ENCODE measurements at regions not wholly inside any gene's neighbourhood (a gene's known extent, or its start where the extent isn't known, plus 50 kb on each side); places are given as distances from the start of the nearest gene placed in this dataset.

DNA sequence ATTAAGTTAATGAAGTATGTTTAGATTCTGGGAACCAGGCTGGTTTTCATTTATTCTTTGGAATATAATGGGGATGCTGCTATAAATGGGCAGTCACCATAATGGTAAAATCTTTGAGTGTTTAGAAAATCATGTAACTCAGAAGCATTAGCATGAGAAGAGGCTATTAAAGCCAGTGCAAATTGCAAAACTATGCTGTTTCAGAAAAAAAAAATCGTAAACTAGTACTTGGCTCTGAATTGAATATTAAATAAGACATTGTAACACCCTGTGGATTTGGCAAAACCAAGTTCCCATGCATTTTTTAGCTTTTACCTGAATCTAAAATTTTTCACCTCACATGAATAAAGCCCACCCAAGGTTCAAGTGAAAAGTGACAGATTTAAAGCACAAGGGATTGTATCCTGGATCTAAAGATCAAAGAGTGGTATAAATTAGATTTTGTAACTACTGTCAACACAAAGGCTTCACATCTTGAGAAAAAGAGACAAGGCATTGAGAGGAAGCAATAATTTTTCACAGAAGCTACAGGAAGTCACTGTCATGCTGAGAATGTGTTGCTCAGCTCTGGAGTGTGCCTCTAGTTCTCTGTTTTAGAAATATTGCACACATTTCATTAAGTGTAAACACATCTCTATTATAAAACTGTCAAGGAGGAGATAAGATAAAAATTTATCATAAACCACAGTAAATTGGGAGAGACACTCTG, 142.2 kb downstream of the ABCA8 start:
- DNase-seq = no peak

DNA sequence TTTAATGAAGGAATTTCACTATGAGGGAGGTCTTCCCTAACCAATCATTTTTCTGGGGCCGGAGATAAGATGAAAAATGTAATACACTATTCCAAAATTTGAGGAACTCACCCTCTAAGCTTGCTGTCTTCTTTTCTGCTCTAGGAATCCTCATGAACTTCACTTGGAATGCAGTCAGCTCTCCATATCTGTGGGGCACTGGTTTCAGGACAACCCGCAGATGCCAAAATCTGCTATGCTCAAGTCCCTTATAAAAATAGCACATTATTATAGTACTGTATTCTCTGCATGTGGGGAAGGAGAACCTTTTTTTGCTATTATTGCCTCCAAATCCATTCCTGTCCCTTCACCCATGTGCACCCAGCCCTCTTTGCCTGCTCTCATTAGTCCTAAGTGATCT, 146.0 kb downstream of the ABCA8 start:
- DNase-seq = no peak

DNA sequence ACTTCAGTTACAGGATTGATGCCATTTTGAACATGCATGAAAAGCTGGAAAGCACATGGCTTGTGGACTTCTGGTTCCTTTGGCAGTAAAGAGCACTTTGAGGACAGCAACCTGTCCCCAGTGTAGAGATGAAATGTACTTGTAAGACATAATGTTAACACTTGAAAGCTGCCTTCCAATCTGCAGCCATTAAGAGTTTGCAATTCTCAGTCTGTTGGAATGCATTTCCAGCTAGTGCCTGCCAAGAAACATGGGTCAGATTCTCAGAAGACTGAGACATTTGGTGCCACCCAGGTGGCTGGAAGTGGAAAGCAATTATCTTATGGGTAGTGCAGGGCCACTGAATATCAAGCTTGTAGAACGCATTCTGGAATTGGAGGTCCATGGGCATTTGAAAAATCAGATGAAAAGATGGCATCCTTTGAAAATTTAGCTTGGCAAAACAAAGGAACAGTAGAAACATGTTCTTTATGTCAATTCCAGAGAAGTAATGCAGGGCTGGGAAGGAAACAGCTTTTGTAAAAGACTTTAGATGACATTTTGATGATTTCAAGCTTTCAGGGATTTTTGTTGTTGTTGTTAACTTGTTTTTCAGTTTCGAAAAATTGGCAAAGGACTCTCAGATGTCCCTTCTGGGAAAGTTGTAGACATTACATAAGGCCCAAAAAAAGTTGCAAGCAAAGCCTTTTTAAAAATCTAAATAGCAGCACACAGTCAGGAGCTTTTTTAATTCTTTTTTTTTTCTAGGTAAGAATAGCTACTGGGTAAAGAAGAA, 147.0 kb downstream of the ABCA8 start:
- DNase-seq = no peak

DNA sequence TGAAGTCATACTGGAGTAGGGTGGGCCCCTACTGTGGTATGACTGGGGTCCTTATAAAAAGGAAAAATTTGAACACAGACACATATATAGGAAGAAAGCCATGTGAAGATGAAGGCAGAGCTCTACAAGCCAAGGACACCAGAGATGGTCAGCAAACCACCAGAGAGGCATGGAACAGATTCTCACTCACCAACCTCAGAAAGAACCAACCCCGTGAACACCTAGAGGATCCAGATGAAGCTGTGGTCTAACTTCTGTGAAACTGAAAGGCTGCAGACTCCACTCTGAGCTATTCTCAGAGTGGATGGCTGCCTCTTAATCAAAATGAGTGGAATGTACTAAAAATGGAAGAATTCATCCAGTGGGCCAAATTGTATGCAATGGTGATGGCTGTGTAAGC, 149.6 kb downstream of the ABCA8 start:
- DNase-seq = no peak

DNA sequence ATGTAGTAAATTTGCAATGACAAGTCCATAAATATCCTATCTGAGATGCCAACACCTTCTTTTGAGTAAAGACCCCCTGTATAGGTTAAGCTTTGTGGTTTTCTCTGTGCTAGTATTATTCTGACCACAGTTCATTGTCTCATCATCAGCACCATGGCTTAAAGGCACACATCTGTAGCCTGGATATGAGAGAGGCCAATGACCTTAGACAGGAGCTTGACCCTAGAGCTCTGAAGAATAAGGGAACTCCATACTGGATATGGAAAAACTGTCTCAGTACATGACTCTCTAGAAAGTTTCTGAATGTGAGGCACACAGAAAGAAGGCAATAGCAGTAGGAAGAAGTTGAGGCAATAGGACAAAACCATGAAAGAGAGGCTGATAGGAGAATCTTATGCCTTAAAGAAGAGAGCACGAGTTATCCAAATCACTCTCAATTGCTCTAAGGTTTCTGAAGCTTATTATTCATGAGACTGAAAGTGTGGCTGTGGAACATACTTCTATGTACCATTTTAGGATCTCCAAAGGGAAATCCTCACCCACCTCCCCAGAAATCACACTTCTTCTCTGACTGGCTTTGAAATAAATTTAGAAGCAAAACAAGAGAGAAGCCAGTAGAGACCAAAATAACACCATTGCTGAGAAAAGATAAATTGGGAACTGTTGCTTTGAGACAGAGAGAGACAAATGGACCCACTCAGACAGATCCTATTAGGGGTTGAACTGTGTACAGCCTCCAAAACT, 150.2 kb downstream of the ABCA8 start:
- DNase-seq = no peak

DNA sequence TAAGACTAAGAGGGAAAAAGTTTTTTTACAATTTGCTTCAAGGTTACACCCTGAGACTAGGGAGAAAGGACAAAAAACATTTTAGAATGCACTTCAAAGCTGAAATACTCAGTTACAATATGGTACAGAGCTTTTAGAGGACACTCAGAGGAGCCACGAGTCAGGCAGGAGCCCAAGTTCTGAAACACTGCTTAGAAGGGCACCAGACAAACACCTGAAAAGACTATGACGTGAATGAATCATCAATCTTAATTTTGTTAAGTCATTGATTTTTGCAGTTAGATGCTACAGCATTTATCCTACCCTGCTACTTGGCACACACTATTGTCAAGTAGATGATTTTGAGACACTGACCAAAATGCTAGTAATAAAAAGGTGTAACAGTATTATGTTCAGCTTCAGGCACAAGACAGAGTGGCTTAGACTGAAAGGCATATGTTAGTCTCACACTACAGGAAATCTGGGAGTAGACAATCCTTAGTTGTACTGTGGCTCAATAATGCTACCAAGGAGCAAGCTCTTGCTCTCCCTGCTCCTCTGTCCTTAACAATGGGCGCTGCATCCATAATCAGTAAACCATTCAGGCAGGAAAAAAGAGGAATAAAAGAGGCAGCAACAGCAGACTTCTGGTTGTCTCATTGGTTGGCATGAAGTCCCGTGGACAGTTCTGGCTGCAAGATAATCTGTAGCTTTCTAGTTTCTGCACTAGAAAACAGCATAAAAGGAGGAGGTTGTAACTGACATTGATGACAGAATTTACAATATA, 151.8 kb downstream of the ABCA8 start:
- no peak for DNase-seq

DNA sequence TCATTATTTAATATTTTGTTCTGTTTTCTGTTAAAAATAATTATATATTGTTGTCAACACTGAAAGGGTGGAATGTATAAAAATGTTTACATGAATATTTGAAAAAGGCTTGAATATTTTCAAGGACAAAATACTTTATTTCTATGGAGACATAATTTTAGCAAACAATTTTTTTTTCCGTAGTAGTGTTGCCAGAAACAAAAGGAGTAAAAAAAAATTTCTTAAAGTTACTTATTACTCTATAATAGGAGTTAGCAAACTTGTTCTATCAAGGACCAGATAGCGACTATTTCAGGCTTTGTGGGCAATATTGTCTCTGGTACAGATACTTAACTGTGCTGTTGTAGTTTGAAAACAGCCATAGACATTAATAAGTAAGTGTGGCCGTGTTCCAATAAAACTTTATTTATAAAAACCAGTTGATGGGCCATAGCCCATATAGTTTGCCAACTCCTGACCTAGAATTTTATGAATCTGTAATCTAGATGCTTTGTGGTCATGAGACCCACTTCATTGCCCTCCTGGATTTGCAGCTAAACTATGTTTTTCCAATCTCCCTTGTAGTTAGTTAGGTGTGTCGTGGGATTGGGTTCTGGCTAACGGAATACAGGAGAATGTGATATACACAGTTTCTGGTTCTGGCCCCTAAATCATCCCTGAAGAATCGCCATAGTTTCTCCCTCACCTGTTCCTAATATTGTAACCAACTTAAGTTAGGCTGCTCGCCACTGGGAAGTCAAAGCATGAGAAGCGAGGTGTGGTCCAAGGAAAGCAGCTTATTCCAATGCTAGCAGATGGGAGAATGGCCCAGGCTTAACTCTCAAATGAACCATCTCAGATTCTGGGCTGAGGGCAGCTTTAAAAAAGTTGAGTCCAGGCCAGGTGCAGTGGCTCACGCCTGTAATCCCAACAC, 153.6 kb downstream of the ABCA8 start:
- DNase-seq = no peak

DNA sequence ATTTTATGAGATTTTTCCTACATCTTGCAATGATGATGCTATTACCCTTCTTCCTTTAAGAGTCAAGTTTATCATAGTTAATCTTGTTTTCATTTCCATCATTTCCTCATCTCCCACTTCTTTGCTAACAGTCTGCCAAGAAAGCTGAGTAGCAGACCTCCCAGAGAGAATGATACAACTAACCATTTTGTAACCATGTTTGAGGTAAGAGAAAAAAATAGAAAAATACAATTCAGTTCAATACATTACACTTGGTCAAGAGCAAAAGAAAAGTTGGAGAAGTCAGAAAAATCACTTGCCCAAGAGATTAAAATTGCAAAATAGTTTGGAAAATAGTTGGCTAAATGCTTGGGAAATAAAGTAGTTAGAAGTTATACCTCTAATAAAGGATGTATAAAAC, 154.4 kb downstream of the ABCA8 start:
- no peak for DNase-seq

DNA sequence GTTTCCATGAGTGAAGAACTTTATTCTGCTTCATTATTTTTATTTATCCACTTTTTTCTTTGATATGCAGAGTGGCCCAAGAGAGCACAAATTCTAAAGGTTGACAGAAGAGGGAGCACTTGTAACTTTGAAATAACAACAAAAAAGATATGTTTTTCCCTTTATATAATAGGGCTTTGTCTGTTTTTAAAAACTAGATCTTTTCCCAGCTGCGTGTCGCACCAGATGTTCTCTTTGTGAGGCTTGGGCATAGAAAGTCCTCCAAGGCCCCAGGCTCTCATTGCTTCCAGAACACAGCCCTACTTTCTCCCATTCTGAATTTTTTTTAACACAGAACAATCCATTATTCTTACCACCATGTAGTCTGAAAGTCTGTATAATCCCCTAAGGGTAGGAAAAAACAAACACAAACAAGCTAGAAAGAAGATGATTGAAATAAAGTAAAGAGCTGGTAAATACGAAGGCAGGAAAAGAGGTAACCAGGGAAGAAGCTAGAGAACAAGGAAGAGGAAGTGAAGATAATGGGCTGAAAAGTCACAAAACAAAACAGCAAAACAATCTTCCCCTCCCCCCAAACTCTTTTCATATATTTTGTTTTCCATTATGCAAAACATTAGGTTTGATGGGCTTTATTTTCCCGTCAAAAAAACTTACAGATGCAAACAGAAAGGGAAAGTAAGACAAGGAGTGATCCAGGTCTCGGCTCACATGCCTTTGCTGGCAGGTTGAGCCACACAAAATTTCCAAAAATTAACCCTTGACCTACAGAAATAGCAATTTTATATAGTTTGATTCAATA, 160.4 kb downstream of the ABCA8 start:
- no peak for DNase-seq

DNA sequence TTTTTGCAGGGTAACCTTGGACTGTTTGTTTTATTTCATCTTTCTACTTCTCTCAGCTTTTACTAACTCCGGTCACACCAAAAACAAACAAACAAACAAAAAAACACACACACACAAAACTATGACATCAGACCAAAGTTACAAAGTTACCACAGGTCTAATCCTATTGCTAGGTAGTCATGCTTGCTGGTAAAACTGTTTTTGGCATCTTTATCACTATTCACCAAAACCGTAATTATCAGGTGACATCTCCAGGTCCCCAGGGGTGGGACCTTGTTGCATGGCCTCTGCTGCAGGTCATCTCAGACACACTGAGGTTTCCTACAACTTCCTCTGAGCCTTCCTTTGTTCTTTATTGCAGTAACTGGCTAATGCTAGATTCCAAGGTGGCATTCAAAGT, 162.3 kb downstream of the ABCA8 start:
- no peak for DNase-seq

DNA sequence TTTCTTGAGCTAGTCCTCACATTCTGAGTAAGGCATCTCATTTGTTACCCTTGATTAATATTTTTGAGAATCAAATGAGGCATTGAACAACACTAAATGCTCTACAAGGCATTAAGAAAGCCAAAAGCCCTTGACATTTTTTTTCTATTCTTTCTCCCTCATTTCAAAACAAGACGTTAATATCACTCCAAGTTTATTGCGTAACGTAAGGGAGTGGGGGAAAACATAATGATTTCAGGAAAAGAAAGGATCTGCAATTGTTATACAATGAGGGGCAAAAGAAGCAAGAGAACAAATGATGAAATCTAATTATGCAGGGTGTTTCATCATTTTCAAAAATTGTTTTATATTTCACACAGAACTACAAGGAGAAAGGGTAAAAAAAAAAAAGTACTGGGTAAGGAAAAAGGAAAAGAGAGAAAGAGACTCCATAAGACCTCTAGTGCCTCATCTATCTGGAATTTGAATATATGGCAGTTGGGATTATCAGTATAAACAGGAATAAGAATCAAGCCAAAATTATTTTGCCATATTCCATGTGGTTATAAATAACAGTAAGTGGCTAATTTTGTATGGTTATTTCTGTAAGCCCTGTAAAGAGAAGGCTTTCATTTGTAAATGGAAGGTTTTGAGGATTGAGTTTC, 163.0 kb downstream of the ABCA8 start:
- no peak for DNase-seq

DNA sequence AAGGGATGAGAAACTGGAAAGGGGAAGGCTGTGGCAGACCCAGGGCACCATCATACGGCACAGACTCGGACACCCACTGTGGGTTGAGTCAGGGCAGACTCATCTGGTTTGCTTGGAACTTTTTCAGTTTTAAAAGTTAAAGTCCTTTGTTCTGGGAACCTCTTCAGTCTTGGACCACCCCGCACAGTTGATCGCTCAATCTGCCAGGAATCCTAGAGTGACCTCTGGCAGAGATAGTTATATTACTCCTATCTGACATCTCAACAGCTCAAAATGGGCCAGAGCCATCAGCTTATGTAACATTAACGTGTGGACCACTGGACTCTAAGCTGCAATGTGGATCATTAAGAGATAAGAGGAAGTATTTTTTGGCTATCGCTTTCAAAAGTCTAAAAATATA, 164.3 kb downstream of the ABCA8 start:
- no peak for DNase-seq

DNA sequence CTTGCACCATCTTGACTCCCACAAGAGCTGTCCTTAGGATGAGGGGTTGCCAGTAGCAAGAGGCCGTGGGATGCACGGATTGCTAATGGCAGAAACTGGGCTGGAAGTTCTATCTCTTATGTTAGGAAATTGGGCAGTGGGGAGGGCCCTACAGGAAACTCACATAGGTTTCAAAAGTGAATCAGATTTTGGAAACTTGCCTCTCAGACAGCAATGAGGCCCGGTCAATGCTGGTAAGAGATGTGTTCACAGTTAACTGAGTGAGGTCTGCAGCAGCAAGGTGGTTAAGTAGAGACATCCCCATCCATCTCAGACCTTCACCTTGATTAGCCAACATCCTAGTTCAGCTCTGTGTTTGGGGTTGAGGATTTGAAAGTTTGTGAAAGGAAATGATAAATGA, 164.7 kb downstream of the ABCA8 start:
- DNase-seq = no peak

DNA sequence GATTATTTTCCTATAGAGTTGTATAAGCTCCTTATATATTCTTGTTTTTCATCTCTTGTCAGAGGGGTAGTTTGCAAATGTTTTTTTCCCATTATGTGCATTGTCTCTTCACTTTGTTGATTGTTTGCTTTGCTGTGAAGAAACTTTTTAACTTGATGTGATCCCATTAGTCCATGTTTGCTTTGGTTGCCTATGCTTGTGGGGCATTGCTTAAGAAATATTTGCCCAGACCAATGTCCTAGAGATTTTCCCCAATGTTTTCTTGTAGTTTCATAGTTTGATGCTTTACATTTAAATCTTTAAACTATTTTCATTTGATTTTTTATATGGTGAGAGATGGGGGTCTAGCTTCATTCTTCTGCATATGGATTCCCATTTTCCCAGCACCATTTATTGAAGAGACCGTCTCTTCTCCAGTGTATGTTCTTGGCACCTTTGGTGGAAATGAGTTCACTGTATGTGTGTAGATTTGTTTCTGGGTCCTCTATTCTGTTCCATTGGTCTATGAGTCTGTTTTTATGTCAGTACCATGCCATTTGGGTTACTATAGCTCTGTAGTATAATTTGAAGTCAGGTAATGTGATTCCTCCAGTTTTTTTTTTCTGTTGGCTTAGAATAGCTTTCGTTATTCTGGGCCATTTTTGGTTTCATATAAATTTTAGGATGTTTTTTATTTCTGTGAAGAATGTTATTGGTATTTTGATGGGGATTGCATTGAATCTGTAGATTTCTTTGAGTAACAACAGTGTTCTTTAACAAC, 165.8 kb downstream of the ABCA8 start:
- no peak for DNase-seq

DNA sequence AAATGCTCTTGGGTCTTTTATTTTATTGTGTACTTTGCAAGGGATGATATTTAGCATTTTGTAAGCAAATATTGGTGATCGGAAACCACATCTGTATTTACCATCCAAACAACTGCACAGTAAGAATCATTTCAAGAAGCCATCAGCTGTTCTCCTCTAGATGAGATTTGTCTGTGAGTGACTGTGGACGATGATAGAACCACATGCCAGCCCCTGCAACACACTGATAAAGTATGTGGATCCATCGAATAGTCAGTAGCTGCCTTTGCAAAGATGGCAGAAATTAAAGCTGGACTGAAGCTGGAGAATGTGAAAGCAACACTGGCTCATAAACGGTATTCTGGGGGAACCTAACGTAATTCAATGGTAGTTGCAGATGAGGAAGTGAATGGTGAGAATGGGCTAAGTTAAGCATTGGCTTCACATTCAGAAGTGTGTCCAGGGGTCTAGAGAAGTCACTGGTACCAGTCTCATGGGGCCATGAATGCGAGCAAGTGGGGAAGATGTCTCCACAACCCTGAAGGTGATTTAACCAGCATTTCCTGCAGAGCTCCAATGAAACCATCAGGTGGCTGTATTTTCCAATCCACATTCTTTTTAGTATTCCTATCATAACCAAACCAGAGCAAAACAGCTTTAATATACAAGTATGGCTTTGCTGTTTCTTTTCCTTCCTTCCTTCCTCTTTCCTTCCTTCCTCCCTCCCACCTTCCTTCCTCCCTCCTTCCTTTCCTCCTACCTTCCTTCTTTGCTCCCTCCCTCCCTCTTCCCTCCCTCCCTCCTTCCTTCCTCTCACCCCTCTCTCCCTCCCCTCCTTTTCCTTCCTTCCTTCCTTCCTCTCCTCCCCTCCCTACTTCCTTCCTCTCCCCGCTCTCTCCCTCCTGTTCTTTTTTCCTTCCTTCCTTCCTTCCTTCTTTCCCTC, 169.4 kb downstream of the ABCA8 start:
- DNase-seq = no peak

DNA sequence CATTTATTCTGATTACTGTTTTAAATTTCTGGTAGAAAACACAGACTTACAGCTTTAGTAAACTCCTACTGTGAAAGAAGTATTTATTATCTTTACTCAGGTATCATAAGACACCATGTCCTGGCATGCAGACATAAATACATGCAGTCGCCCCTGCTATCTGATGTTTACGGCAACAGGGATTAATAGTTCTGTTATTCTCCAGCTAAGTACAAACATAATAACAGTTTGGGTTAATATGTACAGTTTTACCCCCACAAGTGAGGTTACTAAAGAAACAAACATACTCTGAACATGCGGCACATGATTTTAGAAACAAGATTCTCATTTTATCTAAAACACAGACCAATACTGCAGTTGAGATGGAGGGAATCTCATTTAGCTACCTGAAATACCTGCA, 170.8 kb downstream of the ABCA8 start:
- DNase-seq = no peak

DNA sequence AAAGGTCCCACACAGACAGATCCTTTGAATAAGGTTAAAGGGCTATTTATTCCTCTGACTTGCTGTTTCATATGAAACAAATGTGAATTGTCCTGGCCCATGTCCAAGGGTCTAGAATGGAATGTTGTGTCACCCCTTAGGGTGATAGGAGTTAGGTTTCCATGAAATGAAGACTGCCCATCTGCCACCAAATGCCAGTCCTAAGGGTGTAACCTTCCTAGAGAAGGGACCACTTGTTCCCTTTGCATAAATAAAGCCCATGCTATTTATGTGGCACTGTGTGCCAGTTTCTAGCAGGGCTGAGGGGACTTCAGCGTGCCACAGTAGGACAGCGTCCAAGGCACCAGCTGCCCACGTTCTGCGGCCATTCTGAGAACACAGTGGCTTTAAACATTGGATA, 171.3 kb downstream of the ABCA8 start:
- DNase-seq = no peak

DNA sequence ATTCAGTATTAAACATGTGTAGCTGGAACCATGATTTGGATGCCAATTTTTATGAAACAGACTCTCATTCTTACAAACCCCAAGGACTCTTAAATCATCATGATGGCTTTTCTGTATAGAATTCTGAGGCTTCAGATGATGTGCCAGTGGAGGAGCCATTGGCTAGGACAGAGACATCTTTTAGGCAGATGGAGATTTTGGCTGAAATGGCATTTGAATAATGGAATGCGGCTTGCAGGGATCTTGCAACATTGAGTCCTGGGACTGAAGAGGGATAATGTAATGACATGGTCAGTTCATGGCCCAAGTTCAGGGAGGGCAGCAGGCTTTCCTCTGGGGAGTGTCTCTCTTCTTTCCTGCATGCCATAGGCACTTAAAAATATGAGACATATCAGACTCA, 172.4 kb downstream of the ABCA8 start:
- no peak for DNase-seq

DNA sequence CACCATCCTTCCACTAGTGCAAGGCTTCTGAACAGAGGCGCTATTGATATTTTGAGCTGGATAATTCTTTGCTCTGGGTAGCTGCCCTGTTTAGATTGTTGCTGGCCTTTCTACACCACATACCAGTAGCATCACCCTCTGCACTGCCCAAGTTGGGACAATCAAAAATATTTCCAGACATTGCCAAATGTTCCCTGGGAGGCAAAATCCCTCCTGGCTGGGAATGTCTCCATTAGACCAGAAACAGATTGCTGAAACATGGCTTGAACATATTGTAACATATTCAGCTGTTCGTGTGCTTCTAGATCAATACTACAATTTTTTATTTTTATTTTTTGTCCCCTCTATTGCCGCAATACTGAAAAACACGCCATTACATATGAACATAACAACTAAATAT, 174.6 kb downstream of the ABCA8 start:
- DNase-seq = no peak

Data from CD4-positive, alpha-beta T cell treated with Interleukin-17A for 4 hours (primary cell).